Lower leg skin (tissue), 3 donors: ENCODE measurements at regions not wholly inside any gene's neighbourhood (a gene's known extent, or its start where the extent isn't known, plus 50 kb on each side); places are given as distances from the start of the nearest gene placed in this dataset.

Experiments
- POLR2A ChIP-seq, 2 donors: fragments of 450-650 bp; IDR thresholded peaks; one replicate each; pipeline ENCODE4 v1.6.1; 2016 to 2017; ENCODE audit warnings: antibody characterized with exemption in 2 of 2, mild to moderate bottlenecking in 1 of 2, moderate library complexity in 1 of 2
- TF ChIP-seq, protein P1 (sequence below), 3 donors: fragments of 450-650 bp; IDR thresholded peaks; one replicate each; pipeline ENCODE4 v1.5.1; 2016; ENCODE audit warnings: antibody characterized with exemption in 3 of 3, mild to moderate bottlenecking in 3 of 3, moderate library complexity in 2 of 3

DNA sequence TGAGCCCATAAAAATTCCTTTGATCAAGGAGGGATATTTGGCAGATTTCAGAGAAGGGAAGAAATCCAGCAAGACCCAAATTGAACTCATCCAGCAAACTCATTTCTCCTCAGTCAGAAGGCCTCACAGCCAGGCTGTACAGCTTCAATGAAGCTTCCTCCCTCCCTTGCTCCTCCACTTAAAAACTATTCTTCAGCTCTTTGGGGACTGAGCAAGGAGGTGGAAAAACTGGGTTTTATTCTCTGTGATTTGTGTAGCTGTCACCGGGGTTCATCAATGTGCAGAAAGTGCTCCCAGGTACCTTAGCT is 158.7 kb upstream of the ZNF184 start:
- TF ChIP-seq, protein P1, sequence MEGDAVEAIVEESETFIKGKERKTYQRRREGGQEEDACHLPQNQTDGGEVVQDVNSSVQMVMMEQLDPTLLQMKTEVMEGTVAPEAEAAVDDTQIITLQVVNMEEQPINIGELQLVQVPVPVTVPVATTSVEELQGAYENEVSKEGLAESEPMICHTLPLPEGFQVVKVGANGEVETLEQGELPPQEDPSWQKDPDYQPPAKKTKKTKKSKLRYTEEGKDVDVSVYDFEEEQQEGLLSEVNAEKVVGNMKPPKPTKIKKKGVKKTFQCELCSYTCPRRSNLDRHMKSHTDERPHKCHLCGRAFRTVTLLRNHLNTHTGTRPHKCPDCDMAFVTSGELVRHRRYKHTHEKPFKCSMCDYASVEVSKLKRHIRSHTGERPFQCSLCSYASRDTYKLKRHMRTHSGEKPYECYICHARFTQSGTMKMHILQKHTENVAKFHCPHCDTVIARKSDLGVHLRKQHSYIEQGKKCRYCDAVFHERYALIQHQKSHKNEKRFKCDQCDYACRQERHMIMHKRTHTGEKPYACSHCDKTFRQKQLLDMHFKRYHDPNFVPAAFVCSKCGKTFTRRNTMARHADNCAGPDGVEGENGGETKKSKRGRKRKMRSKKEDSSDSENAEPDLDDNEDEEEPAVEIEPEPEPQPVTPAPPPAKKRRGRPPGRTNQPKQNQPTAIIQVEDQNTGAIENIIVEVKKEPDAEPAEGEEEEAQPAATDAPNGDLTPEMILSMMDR (IDR thresholded peaks at IDR 0.05): no peak
- no peak for TF ChIP-seq POLR2A (IDR thresholded peaks at IDR 0.05)
